Tongue (tissue), 1 donor: ENCODE measurements at regions not wholly inside any gene's neighbourhood (a gene's known extent, or its start where the extent isn't known, plus 50 kb on each side); places are given as distances from the start of the nearest gene placed in this dataset.
"Not testable (repeated sequence)": the region's sequence is repeated elsewhere in the genome, so short reads cannot be mapped to it uniquely, and the experiment has no call there.

ENCODE experiments used
- DNase-seq: peaks from one replicate; pipeline ENCODE4 v3.0.0-alpha.2; 2015

- no peak for DNase-seq
Observed at GRCh38 chr4:100631281-100631968, 113.6 kb upstream of the EMCN start.

DNA sequence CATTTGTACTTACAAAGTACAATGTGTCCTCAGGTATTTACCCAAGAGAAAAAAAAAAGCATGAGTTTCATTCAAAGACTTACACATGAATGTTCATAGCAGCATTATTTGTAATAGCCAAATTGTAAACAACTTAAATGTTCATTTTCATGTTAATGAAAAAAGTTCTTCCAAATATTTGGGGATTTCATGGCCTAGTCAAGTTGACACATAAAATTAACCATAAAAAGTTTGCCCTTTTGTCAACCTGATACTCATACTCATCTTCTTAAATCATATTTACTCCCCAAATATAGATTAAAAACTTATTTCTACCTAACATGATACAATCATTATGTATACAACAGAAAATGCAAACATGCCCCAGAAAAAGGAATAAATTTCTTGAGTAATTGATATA is 112.5 kb upstream of the EMCN start:
- no peak for DNase-seq

DNA sequence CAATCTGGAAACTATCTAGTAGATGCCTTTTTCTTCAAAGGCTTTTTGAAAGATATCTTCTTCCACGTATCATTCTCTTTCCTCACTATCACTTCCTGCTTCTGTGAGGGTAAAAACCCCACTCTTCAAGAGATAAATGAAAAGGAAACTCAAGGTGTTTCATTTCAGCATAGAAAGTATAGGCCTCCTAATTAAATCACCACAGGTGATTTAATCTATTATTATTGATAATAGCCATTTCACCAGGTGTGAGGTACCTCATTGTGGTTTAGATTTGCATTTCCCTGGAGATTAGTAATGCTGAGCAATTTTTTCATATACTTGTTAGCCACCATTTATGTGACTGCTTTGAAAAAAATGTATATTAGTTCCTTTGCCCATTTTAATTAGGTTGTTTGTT is 92.0 kb upstream of the EMCN start:
- no peak for DNase-seq

- not testable (repeated sequence) for DNase-seq
Observed at GRCh38 chr4:100608651-100609050, 90.8 kb upstream of the EMCN start.

GRCh38 chr4:100605144-100605543 is 87.3 kb upstream of the EMCN start:
- no peak for DNase-seq

GRCh38 chr4:100593935-100594334 is 76.1 kb upstream of the EMCN start:
- no peak for DNase-seq

DNA sequence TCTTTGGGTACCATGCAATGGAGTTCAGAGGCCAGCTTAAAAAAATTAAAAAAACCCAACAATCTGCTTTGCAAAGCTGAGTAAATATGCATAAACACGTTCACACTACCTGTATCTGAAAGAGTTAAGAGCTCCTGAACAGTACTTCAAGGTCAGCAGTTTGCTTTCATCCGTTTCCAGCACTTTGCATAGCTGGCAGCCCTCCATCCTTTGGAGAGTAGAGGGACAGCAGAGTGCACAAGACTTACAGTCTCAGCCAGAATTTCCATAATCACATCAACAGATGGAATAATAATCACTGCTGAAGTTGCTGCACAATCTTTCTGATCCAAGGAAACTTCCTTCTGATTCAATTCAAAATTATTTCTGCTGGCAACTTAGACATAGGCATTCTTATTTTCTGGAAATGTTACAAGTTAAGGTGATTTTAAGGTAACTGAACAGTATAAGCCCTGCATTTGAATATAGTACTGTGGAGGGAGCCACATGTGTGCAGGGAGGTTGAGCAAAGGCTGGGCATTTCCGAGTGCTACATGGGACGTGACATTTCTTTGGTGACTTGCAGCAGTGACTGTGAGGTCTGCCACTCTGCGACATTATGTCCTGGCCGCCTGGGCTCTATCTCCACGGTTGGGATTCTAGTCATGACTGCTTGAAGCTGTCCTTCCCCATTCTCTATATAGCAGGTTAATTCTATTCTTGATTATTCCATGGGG is 73.5 kb upstream of the EMCN start:
- DNase-seq = peak; percentile 59

DNA sequence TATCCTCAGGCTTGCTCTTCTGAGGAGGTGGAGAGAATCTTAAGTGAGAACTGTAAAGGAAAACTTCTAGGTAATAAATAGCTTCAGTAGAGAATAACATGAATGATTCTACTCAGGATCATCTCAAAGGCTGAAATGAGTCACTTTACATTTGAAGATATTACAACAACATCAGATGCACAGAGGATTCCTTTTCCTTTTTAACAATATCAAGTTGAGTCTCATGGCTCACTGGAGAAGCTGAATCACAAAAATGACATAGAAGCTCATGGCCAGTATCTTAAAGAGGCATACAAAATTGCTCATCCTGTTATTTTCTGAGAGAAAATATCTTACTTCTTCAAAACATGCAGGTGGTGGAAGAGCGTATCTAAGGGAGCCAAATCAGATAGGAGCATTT is 72.5 kb upstream of the EMCN start:
- no peak for DNase-seq

- no peak for DNase-seq
Observed at GRCh38 chr4:100588076-100588475, 70.3 kb upstream of the EMCN start.

GRCh38 chr4:100582146-100582545 is 64.3 kb upstream of the EMCN start:
- peak; percentile 4 for DNase-seq

- DNase-seq = no peak
Observed at GRCh38 chr4:100581337-100581736, 63.5 kb upstream of the EMCN start.

DNA sequence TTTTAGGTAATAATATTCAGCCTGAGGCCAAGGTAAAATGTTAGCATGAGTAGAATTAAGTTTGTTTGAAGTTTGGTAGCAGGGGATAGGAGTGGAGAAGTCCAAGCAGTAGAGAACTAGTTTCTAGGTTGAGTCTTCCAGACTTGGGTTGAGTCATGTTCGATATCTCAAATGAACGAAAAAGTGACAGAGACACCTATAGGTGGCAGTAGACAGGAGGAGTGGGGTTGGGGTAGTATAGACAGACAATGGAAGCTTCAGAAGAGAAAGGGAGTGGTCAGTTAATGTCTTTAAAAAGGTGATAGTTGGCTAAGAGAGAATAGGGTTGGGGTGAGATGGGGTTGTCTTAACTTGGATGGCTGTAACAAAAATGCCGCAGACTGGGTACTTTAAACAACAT is 58.7 kb upstream of the EMCN start:
- DNase-seq = no peak

- no peak for DNase-seq
Observed at GRCh38 chr4:100574607-100575006, 56.8 kb upstream of the EMCN start.

DNA sequence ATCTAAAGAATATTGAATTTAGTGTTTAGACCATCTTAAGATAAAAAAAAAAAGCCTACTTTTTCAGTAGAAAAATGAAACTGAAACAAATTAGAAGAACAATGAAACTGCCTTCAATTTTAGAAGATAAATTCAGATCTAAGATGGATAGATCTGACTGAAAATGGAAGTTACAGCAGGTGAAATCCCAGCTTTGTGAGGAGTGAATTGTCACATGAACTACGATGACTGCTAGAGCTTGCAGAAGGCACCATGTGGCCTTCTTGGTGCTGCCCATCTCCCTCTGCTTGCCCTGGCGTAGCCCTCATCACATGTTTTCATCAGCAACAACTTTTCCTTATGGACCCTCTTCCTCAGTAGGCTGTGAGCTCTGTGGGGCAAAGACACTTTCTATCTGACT is 51.4 kb upstream of the EMCN start:
- DNase-seq = no peak
